ENCODE measurements at regions not wholly inside any gene's neighbourhood (a gene's known extent, or its start where the extent isn't known, plus 50 kb on each side); places are given as distances from the start of the nearest gene placed in this dataset.

GRCh38 chr6:105851606-105852005, 234.5 kb upstream of the PRDM1 start:
- no peak for DNase-seq (ENCODE audit: low read depth in 2 of 3, low spot score in 2 of 3)

DNA sequence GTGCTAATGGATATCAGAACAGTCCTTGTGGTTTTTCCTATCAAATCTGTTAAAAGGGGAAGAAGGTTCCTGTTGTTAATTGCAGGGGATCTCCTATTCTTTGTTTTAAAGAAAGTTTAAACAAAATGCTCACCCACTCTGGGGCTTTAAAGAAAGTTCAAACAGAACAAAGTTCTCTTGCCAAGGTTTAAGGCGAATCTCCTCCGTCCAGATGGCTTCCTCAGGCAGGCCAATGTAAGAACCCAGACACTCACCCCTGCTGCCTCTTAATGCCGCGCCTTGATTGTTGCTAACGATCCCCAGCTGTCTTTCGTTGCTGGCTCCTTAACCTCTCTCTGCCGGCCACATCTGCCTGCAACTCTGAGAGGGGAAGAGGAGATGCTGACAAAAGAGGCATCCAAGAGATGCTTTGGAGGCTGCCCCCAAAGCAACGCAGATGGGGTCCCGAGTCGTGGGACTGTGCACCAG, 235.0 kb upstream of the PRDM1 start:
- DNase-seq (ENCODE audit: low read depth in 2 of 3, low spot score in 2 of 3): no peak

- no peak for DNase-seq (ENCODE audit: low read depth in 2 of 3, low spot score in 2 of 3)
Observed at GRCh38 chr6:105850261-105851112, 235.6 kb upstream of the PRDM1 start.

DNA sequence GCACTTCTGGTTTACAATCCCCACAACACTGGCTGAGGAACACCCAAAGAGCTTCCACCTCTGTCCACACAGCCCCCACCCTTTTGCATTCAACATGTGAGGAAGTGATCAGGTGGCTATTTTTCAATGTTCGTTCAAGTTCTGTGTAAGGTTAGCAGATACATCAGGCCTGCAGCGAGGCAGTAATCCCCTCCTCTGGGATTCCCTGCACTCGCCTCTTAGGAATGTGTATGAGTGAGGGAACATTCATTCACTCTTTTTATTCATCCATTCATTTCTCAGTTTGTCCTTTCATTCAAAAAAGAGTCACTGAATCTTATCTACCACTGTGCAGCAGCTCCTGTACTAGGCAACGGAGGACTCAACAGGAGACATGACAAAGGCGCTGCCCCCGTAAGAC, 236.4 kb upstream of the PRDM1 start:
- DNase-seq (ENCODE audit: low read depth in 2 of 3, low spot score in 2 of 3): no peak

DNA sequence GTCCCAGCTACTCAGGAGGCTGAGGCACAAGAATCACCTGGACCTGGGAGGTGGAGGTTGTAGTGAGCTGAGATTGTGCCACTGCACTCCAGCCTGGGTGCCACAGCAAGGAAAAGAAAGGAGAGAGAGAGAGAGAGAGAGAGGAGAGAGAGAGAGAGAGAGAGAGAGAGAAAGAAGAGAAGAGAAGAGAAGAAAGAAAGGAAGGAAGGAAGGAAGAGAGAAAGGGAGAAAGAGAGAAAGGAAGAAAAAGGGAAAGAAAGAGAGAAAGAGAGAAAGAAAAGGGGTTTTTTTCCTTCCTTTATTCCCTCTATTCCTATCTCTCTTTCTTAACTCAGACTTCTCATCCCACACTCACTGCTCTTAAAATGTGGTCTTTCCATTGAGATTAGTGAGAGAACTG, 238.7 kb upstream of the PRDM1 start:
- no peak for DNase-seq (ENCODE audit: low read depth in 2 of 3, low spot score in 2 of 3)

- no peak for DNase-seq (ENCODE audit: low read depth in 2 of 3, low spot score in 2 of 3)
Observed at GRCh38 chr6:105844275-105844883, 241.8 kb upstream of the PRDM1 start.

GRCh38 chr6:105839266-105839665, 246.9 kb upstream of the PRDM1 start:
- DNase-seq (ENCODE audit: low read depth in 2 of 3, low spot score in 2 of 3): no peak

DNA sequence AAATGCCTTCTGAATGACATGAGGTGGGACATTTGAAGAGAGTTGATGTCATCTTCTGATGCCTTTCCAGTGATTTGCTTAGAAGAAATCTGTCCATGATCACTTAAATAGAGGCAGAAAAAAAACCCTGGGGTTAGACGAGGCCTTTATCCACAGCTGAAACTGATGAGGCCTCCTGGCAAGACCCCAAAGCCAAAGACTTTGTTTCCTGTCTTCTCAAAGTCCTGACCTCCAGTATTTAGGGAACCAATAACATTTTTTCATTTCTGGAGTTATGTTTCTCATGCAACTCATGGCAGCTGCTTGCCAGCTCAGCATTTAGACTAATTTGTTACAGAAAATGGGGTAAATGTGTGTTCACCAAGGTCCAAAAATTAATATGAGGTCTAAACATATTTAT, 248.0 kb upstream of the PRDM1 start:
- DNase-seq (ENCODE audit: low read depth in 2 of 3, low spot score in 2 of 3): no peak

DNA sequence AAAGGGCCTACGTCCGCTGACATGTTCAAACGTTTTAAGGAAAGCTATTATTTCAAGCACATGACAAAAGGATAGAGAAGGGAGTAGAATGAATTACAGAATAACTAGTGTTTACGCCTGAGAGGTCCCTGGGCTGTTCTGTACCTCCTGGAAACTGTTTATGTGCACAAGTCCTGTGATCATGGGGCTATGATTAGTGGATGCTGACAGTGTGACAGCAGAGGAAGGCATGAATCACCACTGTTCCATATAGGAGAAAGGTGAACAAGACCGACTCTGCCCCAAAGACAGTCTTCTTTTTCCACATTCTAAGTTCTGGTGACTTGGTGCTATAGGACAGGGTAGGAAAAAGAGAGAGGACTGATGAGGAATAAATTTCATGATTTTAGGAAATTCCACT, 249.2 kb upstream of the PRDM1 start:
- DNase-seq (ENCODE audit: low read depth in 2 of 3, low spot score in 2 of 3): no peak

- DNase-seq (ENCODE audit: low read depth in 2 of 3, low spot score in 2 of 3): no peak
Observed at GRCh38 chr6:105836379-105836778, 249.8 kb upstream of the PRDM1 start.

DNA sequence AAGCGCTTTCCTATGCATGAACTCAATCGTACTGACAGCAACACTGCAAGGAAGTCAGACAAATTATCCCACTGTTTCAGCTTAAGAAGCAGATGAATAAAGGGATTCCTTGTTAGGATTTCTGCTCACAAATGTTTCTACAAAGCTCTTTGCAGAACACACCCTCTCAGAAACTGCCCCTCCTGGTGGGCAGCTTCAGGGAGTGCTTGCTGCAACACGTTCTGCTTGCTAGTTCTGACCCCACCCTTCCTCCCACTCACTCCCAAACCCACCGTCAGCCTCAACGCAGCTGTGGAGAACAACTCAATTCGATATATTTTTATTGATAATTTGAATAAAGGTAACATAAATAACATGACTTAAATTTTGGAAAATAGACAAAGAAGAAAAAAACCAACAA, 250.8 kb upstream of the PRDM1 start:
- DNase-seq (ENCODE audit: low read depth in 2 of 3, low spot score in 2 of 3): no peak

DNA sequence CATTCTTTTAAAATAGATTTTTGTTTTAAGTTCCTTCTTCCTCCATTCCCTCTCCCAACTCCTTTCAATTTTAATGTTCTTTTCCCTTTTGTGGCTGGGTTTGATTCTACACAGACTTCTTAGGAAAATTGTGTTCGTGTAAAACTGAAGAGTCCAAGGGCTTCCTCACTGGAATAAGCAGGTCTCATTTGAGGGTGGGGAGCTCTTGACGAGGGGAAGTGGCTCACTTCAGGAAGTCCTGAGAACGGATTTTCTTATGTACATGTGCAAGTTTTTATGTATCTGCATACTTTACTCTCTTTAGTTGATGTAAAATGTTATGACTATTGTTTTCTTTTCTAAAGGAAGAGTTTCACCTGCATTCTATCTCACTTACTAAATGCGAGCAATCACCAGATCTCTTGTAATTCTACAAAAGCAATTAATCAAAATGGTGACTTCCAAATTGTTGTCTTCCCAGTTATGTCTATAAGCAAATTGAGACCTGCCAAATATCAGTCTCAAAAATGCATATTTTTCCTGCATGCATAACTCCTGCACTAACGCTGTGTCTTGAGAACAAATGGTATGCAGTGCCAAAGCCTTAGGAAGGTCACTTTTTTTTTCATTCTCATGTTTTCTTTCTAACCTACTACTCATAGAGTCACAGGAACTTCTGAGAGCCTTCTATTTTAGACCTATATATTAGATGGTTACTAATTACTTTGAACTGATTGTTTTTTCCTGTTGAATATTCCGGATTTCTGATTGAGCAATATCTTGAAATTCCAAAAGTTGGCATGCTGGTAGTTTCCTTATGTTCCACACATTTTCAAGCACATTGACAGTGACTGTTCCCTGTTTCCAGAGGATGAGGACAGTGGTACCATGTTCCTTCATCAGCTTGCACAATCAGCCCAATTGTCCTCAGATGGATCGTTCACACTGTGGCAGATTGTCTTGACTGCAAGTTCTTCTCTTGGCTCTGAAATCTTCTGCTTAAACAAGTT, 251.9 kb upstream of the PRDM1 start:
- DNase-seq (ENCODE audit: low read depth in 2 of 3, low spot score in 2 of 3): no peak

- no peak for DNase-seq (ENCODE audit: low read depth in 2 of 3, low spot score in 2 of 3)
Observed at GRCh38 chr6:105832313-105832761, 253.8 kb upstream of the PRDM1 start.

- no peak for DNase-seq (ENCODE audit: low read depth in 2 of 3, low spot score in 2 of 3)
Observed at GRCh38 chr6:105831311-105832097, 254.6 kb upstream of the PRDM1 start.

DNA sequence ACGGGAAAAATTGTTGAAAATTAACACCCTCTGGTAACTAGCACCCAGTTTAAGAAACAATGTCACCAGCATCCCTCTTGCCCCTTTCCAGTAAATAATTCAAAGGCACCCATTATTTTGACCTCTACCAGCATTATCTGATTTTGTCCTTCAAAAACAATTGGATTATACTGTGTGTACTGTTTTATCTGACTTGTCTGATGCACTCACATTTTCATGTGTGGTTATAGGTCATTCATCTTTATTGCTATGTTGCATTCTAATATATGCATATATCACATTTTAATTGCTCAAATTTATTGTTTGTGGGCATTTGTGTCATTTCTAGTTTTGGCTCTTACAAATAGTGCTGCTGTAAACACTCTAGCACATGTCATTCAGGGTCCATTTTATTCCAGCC, 260.9 kb upstream of the PRDM1 start:
- DNase-seq (ENCODE audit: low read depth in 2 of 3, low spot score in 2 of 3): no peak

- no peak for DNase-seq (ENCODE audit: low read depth in 2 of 3, low spot score in 2 of 3)
Observed at GRCh38 chr6:105824732-105825131, 261.4 kb upstream of the PRDM1 start.

GRCh38 chr6:105821777-105822176, 264.4 kb upstream of the PRDM1 start:
- DNase-seq (ENCODE audit: low read depth in 2 of 3, low spot score in 2 of 3): no peak

GRCh38 chr6:105821027-105821426, 265.1 kb upstream of the PRDM1 start:
- DNase-seq (ENCODE audit: low read depth in 2 of 3, low spot score in 2 of 3): no peak

GRCh38 chr6:105819745-105820144, 266.4 kb upstream of the PRDM1 start:
- DNase-seq (ENCODE audit: low read depth in 2 of 3, low spot score in 2 of 3): no peak

DNA sequence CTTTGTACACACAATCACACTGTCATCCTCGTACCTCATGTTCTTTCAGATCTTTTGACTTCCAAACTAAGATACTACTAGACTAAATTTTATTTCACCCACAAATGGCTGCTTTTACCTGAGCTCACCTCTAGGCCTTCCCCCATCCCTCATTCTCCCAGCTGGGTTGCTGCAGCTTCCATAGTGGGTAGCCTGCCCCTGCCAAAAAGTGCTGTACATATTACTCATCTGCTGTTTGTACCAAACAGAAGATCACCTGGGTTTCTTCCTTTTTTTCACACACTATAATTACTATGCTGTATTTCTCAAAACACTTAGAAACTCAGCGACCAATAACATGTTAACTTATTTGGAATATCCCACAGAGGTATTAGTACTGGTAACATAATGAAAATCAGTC, 267.6 kb upstream of the PRDM1 start:
- no peak for DNase-seq (ENCODE audit: low read depth in 2 of 3, low spot score in 2 of 3)

GRCh38 chr6:105817961-105818360, 268.2 kb upstream of the PRDM1 start:
- no peak for DNase-seq (ENCODE audit: low read depth in 2 of 3, low spot score in 2 of 3)
